NOMO-1 (cell line): ENCODE measurements at regions not wholly inside any gene's neighbourhood (a gene's known extent, or its start where the extent isn't known, plus 50 kb on each side); places are given as distances from the start of the nearest gene placed in this dataset.

Source experiments
- DNase-seq, 2 experiments: peaks; one replicate each; lab custom pipeline; 2025; ENCODE audit not compliant: unreplicated experiment in 2 of 2; lab: John Stamatoyannopoulos, UW

DNA sequence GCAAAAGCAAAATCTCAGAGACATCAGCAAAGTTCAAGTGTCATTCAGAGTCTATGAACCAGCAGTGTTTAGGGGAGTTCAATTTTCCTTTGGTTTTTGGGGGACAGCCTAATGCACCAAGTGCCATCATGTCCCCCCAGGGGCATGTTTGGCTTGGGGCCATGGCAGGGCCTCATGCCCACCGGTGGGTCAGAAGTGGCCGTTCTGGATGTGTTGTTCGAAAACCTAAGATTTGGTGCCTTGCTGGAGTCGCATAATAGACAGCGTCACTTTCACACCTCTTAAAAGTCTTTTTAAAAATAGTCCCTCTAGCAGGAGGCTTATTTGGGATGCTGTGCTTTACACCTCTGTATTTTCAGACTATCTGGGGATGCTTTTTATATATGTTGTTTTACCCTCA, 250.1 kb downstream of the ZNF536 start:
- no peak for DNase-seq

DNA sequence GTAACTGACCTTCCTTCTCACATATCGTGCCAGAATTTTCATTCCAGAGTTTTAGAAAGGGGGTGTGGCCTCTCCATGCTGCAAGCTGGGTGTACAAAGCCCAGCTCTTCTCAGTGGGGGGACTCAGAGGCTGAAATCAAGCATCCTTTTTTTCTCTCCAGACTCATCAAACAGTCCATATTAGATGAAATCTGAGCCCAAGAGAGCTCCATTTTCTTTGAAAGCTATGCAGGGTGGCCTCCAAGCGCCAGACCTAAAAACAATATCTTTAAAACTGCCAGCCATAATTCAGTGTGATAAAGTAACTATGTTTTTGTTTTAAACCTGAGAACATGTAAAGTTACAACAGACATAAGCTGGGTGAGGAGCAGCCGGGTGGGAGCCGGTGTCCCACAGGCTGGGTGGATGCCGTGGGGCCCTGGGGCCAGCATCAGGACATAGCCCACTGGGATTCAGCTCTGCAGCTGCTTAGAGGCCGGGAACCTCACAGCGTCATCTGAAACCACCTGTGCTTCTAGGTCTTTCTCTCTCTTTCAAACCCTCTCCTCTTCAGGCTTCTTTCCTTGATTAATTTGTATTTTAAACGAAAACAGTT, 249.2 kb downstream of the ZNF536 start:
- no peak for DNase-seq

DNA sequence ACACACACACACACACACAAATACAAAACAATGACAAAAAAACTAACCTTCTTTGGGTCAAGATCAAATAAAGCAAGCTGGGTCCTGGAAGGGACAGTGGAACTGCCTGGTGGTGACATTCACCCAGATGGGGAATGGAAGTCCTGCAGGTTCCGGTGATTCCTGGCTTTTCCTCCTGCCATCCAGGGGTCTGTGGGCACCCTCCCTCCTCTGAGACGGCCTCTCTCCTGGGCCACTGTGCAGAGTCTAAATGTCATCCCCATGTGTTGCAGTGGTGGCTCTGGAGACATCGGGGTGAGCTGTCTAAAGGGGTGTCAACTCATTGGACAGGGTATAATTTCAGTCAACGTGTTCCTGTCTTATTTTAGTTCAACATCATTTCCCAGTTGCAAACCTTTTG, 248.2 kb downstream of the ZNF536 start:
- no peak for DNase-seq

GRCh38 chr19:30609656-30610270, 237.6 kb downstream of the ZNF536 start:
- DNase-seq: no peak

DNA sequence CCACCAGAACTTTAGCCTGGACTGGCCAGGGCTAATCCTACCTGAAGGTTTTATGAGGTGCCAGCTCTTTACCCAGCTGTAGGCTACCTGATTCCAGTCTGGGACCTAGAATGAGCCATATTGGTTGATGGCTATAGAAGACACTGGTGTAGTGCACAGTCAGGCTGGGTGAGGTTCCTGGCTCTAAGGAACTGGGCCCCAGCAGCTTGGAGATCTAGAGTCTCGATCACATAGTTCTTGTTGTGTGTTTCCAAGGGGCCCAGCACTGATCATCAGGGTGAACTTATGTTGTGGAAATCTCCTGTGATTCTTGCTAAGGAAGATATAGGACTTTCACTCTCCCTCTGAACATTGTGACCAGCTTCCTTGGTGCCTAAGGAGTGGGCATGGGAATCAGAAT, 236.3 kb downstream of the ZNF536 start:
- no peak for DNase-seq
